ENCODE measurements at regions not wholly inside any gene's neighbourhood (a gene's known extent, or its start where the extent isn't known, plus 50 kb on each side); places are given as distances from the start of the nearest gene placed in this dataset.

- TF ChIP-seq CTCF (IDR thresholded peaks at IDR 0.05) (no peak), EZH2 (IDR thresholded peaks at IDR 0.05; ENCODE audit: borderline replicate concordance, insufficient read depth, low read depth, low read length, poor library complexity, severe bottlenecking) (no peak)
These were observed 86.6 kb upstream of the ANKH start for GRCh38 chr5:14958188-14958587.

All from B cell (primary cell).